Lung (tissue), 11 donors: ENCODE measurements at regions not wholly inside any gene's neighbourhood (a gene's known extent, or its start where the extent isn't known, plus 50 kb on each side); places are given as distances from the start of the nearest gene placed in this dataset.

Experiments
- ATAC-seq: fragments of 200-7000 bp; cut with Tn5 transposase; one replicate; pipeline ENCODE4 v1.9.1; 2020; ENCODE audit warnings: moderate number of reproducible peaks; ENCODE audit not compliant: insufficient read depth, low FRiP score
- DNase-seq, 3 donors: peaks; one replicate each; pipeline ENCODE4 v3.0.0-alpha.2; 2013 to 2017
- H3K27ac ChIP-seq, 2 donors: one replicate each; pipeline ENCODE4 v1.5.1; 2013; ENCODE audit warnings: mild to moderate bottlenecking in 2 of 2, moderate library complexity in 2 of 2, control low read depth in 1 of 2, inconsistent platforms in 1 of 2, low read depth in 1 of 2, low read length in 1 of 2
- H3K27me3 ChIP-seq, 3 donors: one replicate each; pipeline ENCODE4 v1.5.1; 2013; ENCODE audit warnings: low read length in 2 of 3; ENCODE audit not compliant: control insufficient read depth in 3 of 3, insufficient read depth in 3 of 3
- H3K36me3 ChIP-seq, 4 donors: one replicate each; pipeline ENCODE4 v1.5.1; 2013; ENCODE audit warnings: low read length in 4 of 4, mild to moderate bottlenecking in 1 of 4, moderate library complexity in 1 of 4; ENCODE audit not compliant: control insufficient read depth in 4 of 4, insufficient read depth in 4 of 4
- H3K4me1 ChIP-seq, 5 donors: one replicate each; pipeline ENCODE4 v1.5.1; 2013; ENCODE audit warnings: low read length in 5 of 5, mild to moderate bottlenecking in 2 of 5, moderate library complexity in 1 of 5; ENCODE audit not compliant: control insufficient read depth in 5 of 5, insufficient read depth in 5 of 5
- H3K4me3 ChIP-seq: one replicate; pipeline ENCODE4 v1.5.1; 2013; ENCODE audit warnings: mild to moderate bottlenecking, control low read depth, moderate library complexity
- H3K9ac ChIP-seq, 2 donors: one replicate each; pipeline ENCODE4 v1.5.1; 2013; ENCODE audit warnings: low read length in 2 of 2, control low read depth in 1 of 2; ENCODE audit not compliant: insufficient read depth in 1 of 2
- H3K9me3 ChIP-seq, 4 donors: one replicate each; pipeline ENCODE4 v1.5.1; 2013; ENCODE audit warnings: low read length in 3 of 4, mild to moderate bottlenecking in 1 of 4, moderate library complexity in 1 of 4; ENCODE audit not compliant: control insufficient read depth in 4 of 4, insufficient read depth in 3 of 4
- WGBS, 2 donors: extraction: QIAGEN DNeasy Blood & Tissue Kit; methylation state at CpG; one replicate each; pipeline ENCODE4 v1.1.7; 2013; 5-methylcytosine and 5-hydroxymethylcytosine counted together
- TF ChIP-seq, protein P1 (sequence below): IDR thresholded peaks from 2 replicates; pipeline ENCODE4 v1.5.1; 2012; ENCODE audit warnings: mild to moderate bottlenecking; ENCODE audit errors: control extremely low read depth, extremely low read depth
- donor health status: control.
- donor health status: control.
- donor health status: Bipolar disorder and iron deficiency.
- donor health status: healthy.
- donor health status: DM: yes; HTN: yes; CAD: no.

- ATAC-seq (no peak), DNase-seq (no peak)
- no peak overlapping the region for H3K27ac ChIP-seq
- H3K27me3 ChIP-seq: no peaks in the 10 kb centered on the region
- TF ChIP-seq, protein P1, sequence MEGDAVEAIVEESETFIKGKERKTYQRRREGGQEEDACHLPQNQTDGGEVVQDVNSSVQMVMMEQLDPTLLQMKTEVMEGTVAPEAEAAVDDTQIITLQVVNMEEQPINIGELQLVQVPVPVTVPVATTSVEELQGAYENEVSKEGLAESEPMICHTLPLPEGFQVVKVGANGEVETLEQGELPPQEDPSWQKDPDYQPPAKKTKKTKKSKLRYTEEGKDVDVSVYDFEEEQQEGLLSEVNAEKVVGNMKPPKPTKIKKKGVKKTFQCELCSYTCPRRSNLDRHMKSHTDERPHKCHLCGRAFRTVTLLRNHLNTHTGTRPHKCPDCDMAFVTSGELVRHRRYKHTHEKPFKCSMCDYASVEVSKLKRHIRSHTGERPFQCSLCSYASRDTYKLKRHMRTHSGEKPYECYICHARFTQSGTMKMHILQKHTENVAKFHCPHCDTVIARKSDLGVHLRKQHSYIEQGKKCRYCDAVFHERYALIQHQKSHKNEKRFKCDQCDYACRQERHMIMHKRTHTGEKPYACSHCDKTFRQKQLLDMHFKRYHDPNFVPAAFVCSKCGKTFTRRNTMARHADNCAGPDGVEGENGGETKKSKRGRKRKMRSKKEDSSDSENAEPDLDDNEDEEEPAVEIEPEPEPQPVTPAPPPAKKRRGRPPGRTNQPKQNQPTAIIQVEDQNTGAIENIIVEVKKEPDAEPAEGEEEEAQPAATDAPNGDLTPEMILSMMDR: no peak
- H3K4me3 ChIP-seq: no peak overlapping the region
- no peak overlapping the region for H3K9ac ChIP-seq
- no peaks in the 10 kb centered on the region for H3K36me3 ChIP-seq
- H3K4me1 ChIP-seq: peaks cover 0 to 35% (median 0%) of the 10 kb centered on the region in 5 donors
- 80 to 87% methylated on average over 3 of the region's 3 CpGs for WGBS, 2 donors
- H3K9me3 ChIP-seq: no peaks in the 10 kb centered on the region
Observed at GRCh38 chr1:218525451-218526197, 180.5 kb downstream of the TGFB2 start.

- WGBS, 2 donors: 73 to 77% methylated on average over 1 of the region's 1 CpG
- DNase-seq: no peak
- H3K9me3 ChIP-seq: no peaks in the 10 kb centered on the region
- H3K36me3 ChIP-seq: no peaks in the 10 kb centered on the region
- H3K27ac ChIP-seq: no peak overlapping the region
- peaks cover 0 to 35% (median 0%) of the 10 kb centered on the region in 5 donors for H3K4me1 ChIP-seq
- ATAC-seq: no peak
- H3K9ac ChIP-seq: no peak overlapping the region
- TF ChIP-seq, protein P1: no peak
- H3K4me3 ChIP-seq: no peak overlapping the region
- no peaks in the 10 kb centered on the region for H3K27me3 ChIP-seq
Observed at GRCh38 chr1:218526198-218526580, 181.1 kb downstream of the TGFB2 start.

- TF ChIP-seq, protein P1: no peak
- 73 to 90% methylated on average over 3 of the region's 3 CpGs for WGBS, 2 donors
- H3K27ac ChIP-seq: no peak overlapping the region
- ATAC-seq (no peak), DNase-seq (no peak)
- H3K4me1 ChIP-seq: peaks cover 0 to 35% (median 0%) of the 10 kb centered on the region in 5 donors
- H3K4me3 ChIP-seq: no peak overlapping the region
- H3K27me3 ChIP-seq: no peaks in the 10 kb centered on the region
- H3K9ac ChIP-seq: no peak overlapping the region
- H3K36me3 ChIP-seq: no peaks in the 10 kb centered on the region
- H3K9me3 ChIP-seq: no peaks in the 10 kb centered on the region
Observed at GRCh38 chr1:218527737-218528136, 182.6 kb downstream of the TGFB2 start.
